ENCODE measurements at regions not wholly inside any gene's neighbourhood (a gene's known extent, or its start where the extent isn't known, plus 50 kb on each side); places are given as distances from the start of the nearest gene placed in this dataset.
"Not testable (repeated sequence)": the region's sequence is repeated elsewhere in the genome, so short reads cannot be mapped to it uniquely, and the experiment has no call there.

DNA sequence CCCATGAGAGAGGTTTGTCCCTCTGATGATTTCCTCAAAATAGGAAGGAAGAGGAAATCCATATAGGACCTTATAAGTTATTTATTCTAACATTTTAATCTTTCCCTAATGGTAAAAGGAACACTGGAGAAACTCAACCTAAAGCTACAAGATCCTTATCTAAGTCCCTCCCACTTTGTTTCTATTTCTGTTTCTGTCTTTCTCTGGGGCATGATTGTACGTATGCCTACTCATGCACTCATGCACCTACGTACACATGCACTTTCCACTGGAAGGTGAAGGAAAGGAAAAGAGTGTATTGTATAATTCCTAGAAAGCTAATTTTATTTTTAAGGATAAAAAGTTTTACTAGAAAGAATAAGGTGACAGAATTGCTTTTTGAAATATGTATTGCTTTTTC is 125.0 kb downstream of the RAB38 start:
- Histone ChIP-seq H3K4me3 (replicated peaks in 1 of 4; ENCODE audit: control extremely low read depth in 1 of 4, insufficient read depth in 1 of 4, low read depth in 3 of 4, low read length in 4 of 4) (no peak overlapping the region), H4K20me1 (ENCODE audit: control insufficient read depth, extremely low read depth, insufficient read depth, low read length) (no peaks in the 10 kb centered on the region), H3K79me2 (ENCODE audit: control insufficient read depth, insufficient read depth, low read length) (no peaks in the 10 kb centered on the region), H3K9me3 (ENCODE audit: control insufficient read depth, insufficient read depth, low read depth, low read length) (no peaks in the 10 kb centered on the region), H3K27me3 (ENCODE audit: control insufficient read depth, insufficient read depth, low read length) (no peaks in the 10 kb centered on the region), H3K9ac (ENCODE audit: insufficient read depth, low read length) (no peak overlapping the region), H3K36me3 (ENCODE audit: control insufficient read depth, insufficient read depth, low read length) (no peaks in the 10 kb centered on the region), H3K27ac (ENCODE audit: insufficient read depth, low read length) (no peak overlapping the region), H3K4me2 (ENCODE audit: extremely low read depth, insufficient read depth, low read length) (no peak overlapping the region), H3K4me1 (ENCODE audit: control insufficient read depth, extremely low read depth, insufficient read depth, low read length) (no peaks in the 10 kb centered on the region), H2AFZ (ENCODE audit: low read length) (no peak overlapping the region)
- no peak for TF ChIP-seq EZH2 (IDR thresholded peaks at IDR 0.05; ENCODE audit: low read length, missing control alignments)
- TF ChIP-seq, protein P1, sequence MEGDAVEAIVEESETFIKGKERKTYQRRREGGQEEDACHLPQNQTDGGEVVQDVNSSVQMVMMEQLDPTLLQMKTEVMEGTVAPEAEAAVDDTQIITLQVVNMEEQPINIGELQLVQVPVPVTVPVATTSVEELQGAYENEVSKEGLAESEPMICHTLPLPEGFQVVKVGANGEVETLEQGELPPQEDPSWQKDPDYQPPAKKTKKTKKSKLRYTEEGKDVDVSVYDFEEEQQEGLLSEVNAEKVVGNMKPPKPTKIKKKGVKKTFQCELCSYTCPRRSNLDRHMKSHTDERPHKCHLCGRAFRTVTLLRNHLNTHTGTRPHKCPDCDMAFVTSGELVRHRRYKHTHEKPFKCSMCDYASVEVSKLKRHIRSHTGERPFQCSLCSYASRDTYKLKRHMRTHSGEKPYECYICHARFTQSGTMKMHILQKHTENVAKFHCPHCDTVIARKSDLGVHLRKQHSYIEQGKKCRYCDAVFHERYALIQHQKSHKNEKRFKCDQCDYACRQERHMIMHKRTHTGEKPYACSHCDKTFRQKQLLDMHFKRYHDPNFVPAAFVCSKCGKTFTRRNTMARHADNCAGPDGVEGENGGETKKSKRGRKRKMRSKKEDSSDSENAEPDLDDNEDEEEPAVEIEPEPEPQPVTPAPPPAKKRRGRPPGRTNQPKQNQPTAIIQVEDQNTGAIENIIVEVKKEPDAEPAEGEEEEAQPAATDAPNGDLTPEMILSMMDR (conservative IDR thresholded peaks at IDR 0.05 in 1 of 2, IDR thresholded peaks at IDR 0.05 in 1 of 2; ENCODE audit: low read depth in 1 of 2, low read length in 2 of 2), result no peak
- no peak for DNase-seq (ENCODE audit: low read depth in 2 of 2)

DNA sequence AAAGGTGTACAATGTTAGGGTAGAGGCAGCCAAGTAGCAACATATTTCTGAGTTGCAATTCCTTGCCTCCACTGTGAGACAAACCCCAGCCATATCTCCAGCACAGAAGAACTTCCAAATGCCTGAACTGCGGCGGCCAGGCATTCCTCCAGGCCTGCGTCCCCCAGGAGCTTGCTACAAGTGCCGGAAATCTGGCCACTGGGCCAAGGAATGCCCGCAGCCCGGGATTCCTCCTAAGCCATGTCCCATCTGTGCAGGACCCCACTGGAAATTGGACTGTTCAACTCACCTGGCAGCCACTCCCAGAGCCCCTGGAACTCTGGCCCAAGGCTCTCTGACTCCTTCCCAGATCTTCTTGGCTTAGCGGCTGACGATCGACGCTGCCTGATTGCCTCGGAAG is 130.0 kb downstream of the RAB38 start:
- H2AFZ ChIP-seq (ENCODE audit: low read length); DNase-seq (ENCODE audit: low read depth in 2 of 2); H3K27me3 ChIP-seq (ENCODE audit: control insufficient read depth, insufficient read depth, low read length); H3K4me1 ChIP-seq (ENCODE audit: control insufficient read depth, extremely low read depth, insufficient read depth, low read length); H3K27ac ChIP-seq (ENCODE audit: insufficient read depth, low read length); H3K9ac ChIP-seq (ENCODE audit: insufficient read depth, low read length); H3K79me2 ChIP-seq (ENCODE audit: control insufficient read depth, insufficient read depth, low read length); H3K9me3 ChIP-seq (ENCODE audit: control insufficient read depth, insufficient read depth, low read depth, low read length); H3K36me3 ChIP-seq (ENCODE audit: control insufficient read depth, insufficient read depth, low read length); H3K4me2 ChIP-seq (ENCODE audit: extremely low read depth, insufficient read depth, low read length); H3K4me3 ChIP-seq (replicated peaks in 1 of 4; ENCODE audit: control extremely low read depth in 1 of 4, insufficient read depth in 1 of 4, low read depth in 3 of 4, low read length in 4 of 4); H4K20me1 ChIP-seq (ENCODE audit: control insufficient read depth, extremely low read depth, insufficient read depth, low read length): not testable (repeated sequence)

DNA sequence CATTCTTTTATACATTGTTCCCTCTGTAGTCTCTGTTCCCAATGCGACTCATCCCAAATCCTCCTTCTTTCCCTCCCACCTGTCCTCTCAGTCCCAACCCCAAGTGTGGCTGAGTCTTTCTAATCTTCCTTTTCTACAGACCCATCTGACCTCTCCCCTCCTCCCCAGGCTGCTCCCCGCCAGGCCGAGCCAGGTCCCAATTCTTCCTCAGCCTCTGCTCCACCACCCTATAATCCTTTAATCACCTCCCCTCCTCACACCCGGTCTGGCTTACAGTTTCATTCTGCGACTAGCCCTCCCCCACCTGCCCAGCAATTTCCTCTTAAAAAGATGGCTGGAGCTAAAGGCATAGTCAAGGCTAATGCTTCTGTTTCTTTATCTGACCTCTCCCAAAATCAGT is 130.6 kb downstream of the RAB38 start:
- H2AFZ ChIP-seq (ENCODE audit: low read length); H4K20me1 ChIP-seq (ENCODE audit: control insufficient read depth, extremely low read depth, insufficient read depth, low read length); H3K27me3 ChIP-seq (ENCODE audit: control insufficient read depth, insufficient read depth, low read length); H3K9me3 ChIP-seq (ENCODE audit: control insufficient read depth, insufficient read depth, low read depth, low read length); H3K4me2 ChIP-seq (ENCODE audit: extremely low read depth, insufficient read depth, low read length); H3K79me2 ChIP-seq (ENCODE audit: control insufficient read depth, insufficient read depth, low read length); DNase-seq (ENCODE audit: low read depth in 2 of 2); H3K4me3 ChIP-seq (replicated peaks in 1 of 4; ENCODE audit: control extremely low read depth in 1 of 4, insufficient read depth in 1 of 4, low read depth in 3 of 4, low read length in 4 of 4); H3K27ac ChIP-seq (ENCODE audit: insufficient read depth, low read length); H3K4me1 ChIP-seq (ENCODE audit: control insufficient read depth, extremely low read depth, insufficient read depth, low read length); H3K36me3 ChIP-seq (ENCODE audit: control insufficient read depth, insufficient read depth, low read length); H3K9ac ChIP-seq (ENCODE audit: insufficient read depth, low read length): not testable (repeated sequence)

DNA sequence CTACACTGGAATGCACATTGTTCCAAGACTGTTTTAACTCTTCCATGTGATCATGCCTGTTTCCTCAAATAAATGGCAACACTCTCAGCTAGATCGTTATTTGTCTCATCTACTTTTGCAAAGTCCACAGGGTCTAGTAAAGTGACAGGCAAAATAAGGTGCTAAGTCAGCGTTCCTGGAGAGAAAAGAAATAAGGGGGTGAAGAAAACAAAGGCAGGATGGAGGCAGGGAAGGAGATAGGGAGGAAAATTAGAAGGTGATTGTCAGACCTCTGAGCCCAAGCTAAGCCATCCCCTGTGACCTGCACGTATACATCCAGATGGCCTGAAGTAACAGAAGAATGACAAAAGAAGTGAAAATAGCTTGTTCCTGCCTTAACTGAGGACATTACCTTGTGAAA is 132.1 kb downstream of the RAB38 start:
- no peak overlapping the region for H3K9ac ChIP-seq (ENCODE audit: insufficient read depth, low read length)

More for the DNA sequence above, 132.1 kb downstream of the RAB38 start:
- Histone ChIP-seq H3K4me1 (ENCODE audit: control insufficient read depth, extremely low read depth, insufficient read depth, low read length) (no peaks in the 10 kb centered on the region), H2AFZ (ENCODE audit: low read length) (no peak overlapping the region), H3K4me3 (replicated peaks in 1 of 4; ENCODE audit: control extremely low read depth in 1 of 4, insufficient read depth in 1 of 4, low read depth in 3 of 4, low read length in 4 of 4) (no peak overlapping the region), H3K4me2 (ENCODE audit: extremely low read depth, insufficient read depth, low read length) (no peak overlapping the region), H3K36me3 (ENCODE audit: control insufficient read depth, insufficient read depth, low read length) (no peaks in the 10 kb centered on the region), H3K79me2 (ENCODE audit: control insufficient read depth, insufficient read depth, low read length) (no peaks in the 10 kb centered on the region), H3K27me3 (ENCODE audit: control insufficient read depth, insufficient read depth, low read length) (no peaks in the 10 kb centered on the region), H3K9me3 (ENCODE audit: control insufficient read depth, insufficient read depth, low read depth, low read length) (no peaks in the 10 kb centered on the region), H3K27ac (ENCODE audit: insufficient read depth, low read length) (no peak overlapping the region), H4K20me1 (ENCODE audit: control insufficient read depth, extremely low read depth, insufficient read depth, low read length) (no peaks in the 10 kb centered on the region)
- DNase-seq (ENCODE audit: low read depth in 2 of 2), result no peak
- TF ChIP-seq, protein P1 (conservative IDR thresholded peaks at IDR 0.05 in 1 of 2, IDR thresholded peaks at IDR 0.05 in 1 of 2; ENCODE audit: low read depth in 1 of 2, low read length in 2 of 2), result no peak
- TF ChIP-seq EZH2 (IDR thresholded peaks at IDR 0.05; ENCODE audit: low read length, missing control alignments), result no peak
